CD4-positive, alpha-beta T cell treated with Interleukin-17A for 4 hours (primary cell): ENCODE measurements at regions not wholly inside any gene's neighbourhood (a gene's known extent, or its start where the extent isn't known, plus 50 kb on each side); places are given as distances from the start of the nearest gene placed in this dataset.

Experiments
- DNase-seq: peaks from one replicate; pipeline ENCODE4 v3.0.0-alpha.2; 2020; ENCODE audit warnings: mixed read lengths

DNA sequence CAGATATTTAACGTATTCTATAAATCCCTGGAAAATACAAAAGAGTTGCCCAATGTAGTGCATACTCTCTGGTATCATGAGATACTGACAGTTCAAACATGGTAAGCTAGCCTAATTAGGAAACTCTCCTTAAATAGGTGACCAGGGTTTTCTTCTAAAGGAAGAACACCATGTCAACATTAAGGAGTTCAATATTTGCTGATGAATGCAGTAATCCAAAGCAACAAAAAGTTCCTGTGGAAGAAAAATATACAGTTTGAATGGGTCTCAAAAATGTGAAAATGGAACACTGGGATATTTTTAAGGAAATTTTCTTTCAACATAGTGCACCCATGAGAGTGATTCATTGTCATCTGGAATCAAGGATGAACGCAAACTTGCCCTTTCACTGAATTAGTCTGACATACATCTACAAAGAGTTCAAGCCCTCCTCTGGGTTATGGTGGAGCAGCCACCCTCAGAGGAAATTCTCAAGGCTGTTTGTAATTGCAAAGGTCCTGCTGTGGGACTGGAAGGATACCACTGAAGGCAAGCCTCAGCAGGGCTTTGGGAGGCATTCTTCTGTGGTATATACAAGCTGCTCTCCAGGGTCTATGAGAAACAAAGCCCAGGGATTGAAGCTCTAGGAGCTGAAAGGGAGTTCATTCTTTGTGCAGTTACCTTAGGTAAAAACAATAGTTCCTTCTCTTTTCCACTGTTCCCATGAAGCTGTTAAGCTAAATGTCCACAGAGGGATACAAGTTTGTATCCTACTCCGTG is 700.3 kb downstream of the TUSC7 start:
- DNase-seq, result no peak

- DNase-seq, result no peak
Measured at GRCh38 chr3:117411971-117412370, 702.4 kb downstream of the TUSC7 start.

DNA sequence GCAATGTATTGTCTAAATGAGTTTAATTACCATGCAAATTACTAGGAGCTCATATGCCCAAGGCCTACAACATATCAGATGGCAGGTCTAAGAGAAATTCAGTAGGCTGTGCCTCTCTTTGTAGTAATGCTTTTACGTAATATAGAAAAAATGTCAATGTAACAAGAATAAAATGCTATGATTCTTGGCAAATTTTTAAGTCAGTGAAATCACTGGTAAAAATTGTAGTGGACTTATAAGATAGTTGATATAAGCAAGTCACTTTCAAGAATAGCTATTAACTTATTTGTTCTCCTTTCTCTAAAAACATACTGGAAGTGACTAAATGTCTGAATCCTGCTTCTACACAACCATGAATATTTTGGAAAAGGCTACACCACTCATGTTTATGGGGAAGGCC is 707.8 kb downstream of the TUSC7 start:
- DNase-seq, result no peak

GRCh38 chr3:117427081-117427480 is 717.5 kb downstream of the TUSC7 start:
- no peak for DNase-seq

DNA sequence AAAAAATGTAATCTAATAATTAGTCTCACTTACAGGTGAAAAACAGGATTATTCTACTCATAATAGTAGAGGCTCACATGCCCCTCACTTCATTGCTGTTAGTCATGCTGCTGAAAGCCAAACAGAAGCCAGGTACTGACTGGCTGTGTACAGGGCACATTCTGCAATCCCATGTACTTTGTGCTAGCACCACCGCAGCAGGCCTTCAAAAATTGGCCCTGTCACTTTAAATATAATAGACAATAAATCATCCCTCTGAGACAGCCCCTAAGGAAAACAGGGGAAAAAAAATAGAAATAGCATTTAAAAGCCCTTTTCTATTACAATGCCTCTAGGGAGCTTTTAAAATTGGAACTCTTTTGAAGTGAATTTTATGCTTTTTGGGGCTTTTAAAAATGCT is 723.8 kb downstream of the TUSC7 start:
- no peak for DNase-seq

- DNase-seq, result no peak
Measured at GRCh38 chr3:117434661-117435412, 725.3 kb downstream of the TUSC7 start.

DNA sequence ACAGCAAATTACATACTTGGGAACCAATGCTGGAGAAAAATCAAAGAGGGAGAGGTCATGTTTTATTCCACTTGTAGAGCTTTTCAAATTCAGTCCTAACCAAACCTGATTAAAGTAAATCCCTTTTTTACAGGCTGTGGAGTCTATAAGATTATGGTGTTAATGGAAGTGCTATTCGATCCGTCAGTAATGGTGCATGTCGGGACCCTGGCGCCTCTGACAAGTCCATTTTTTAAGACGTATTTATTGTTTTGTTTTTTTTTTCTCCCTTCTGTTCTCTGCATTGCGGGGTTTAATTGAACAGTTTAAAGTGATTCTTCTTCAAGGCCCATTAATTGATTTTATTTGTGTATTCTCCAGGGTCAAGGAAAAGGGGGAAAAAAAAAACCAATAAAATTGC is 725.9 kb downstream of the TUSC7 start:
- DNase-seq, result no peak

- no peak for DNase-seq
Measured at GRCh38 chr3:117439812-117440211, 730.2 kb downstream of the TUSC7 start.

GRCh38 chr3:117441851-117442250 is 732.3 kb downstream of the TUSC7 start:
- no peak for DNase-seq

DNA sequence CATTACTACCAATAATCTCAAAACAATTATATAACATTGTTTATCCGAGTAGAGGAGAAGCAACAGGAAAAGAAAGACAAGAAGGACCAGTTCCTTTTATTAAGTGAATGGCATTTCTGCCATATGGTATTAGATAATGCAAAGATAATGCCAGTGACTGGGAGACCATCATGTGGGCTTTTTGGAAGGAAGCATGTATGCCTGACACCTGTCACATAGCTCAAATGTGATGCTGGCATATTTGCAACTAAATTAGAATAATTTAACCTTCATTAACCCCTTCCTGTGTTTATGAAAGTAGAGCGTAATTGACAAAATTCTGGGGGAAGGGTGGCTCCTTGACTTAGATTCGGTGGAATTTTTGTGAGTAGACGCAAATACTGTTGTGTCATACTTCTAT is 733.0 kb downstream of the TUSC7 start:
- DNase-seq, result no peak

GRCh38 chr3:117443014-117443413 is 733.4 kb downstream of the TUSC7 start:
- DNase-seq, result no peak

DNA sequence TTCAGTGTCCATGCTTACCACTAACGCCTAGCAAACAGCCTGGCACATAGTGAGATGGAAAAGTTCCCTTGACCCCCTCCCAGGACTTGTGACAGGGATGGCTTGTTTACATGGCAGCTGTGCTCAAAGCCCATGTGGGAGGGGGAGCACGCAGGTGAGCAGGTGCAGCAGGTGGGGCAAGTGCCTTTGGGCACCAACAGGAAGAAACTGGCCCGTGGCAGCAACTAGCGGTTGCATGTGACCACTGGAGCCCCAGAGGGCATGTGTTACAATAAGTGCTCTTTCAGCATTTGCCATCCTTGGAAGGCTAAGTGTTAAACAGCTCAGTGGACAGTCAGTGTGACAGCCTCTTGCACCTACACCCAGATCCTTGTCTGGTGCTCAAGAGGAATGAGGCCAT is 734.6 kb downstream of the TUSC7 start:
- no peak for DNase-seq

GRCh38 chr3:117447419-117447818 is 737.8 kb downstream of the TUSC7 start:
- no peak for DNase-seq

- DNase-seq, result no peak
Measured at GRCh38 chr3:117450026-117450425, 740.4 kb downstream of the TUSC7 start.

GRCh38 chr3:117454254-117454653 is 744.7 kb downstream of the TUSC7 start:
- DNase-seq, result no peak

GRCh38 chr3:117454908-117455307 is 745.3 kb downstream of the TUSC7 start:
- DNase-seq, result no peak

GRCh38 chr3:117455782-117456181 is 746.2 kb downstream of the TUSC7 start:
- DNase-seq, result no peak

GRCh38 chr3:117463276-117464115 is 753.9 kb downstream of the TUSC7 start:
- no peak for DNase-seq

DNA sequence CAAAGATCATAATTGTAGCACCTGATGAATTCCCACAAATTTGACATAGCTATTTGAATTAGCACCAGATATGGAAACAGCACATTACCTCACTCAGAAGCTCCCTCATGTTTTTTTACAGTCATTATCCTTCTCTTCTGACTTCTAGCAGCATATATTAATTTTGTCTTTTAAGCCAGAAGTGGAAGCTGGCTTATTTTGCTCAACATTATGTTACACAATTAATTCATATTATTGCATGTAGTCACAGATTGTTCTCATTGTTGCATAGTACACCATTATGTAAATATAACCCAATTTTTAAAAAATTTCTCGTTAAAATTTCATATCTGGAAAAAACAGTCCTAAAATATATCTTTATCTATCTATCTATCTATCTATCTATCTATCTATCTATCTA is 762.3 kb downstream of the TUSC7 start:
- DNase-seq, result no peak

DNA sequence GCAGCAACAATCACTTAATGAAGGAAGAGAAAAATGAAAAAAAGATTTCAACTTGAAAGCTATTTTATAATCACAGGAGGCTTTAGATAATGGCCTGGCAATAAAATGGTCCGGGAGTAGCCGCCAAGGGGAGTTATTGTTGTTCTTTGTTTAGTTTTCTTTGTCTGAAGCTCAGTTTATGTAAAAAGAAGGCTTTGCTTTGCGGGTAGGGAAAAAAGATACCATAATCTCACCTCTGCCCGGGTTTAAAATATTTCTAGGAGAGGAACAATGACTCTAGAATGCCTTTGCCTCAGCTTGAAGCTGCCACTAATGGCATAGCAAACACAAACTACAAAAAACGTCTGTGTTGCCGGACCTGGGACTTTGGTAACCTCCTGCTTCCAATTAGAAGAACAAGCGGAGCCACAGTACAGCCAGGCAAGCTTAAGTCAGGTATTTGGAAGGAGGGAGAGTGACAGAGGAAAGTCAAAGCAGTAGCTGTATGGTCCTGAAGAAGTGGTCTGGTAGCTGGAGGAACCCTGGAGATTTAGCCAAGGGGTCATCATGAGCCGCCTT is 764.5 kb downstream of the TUSC7 start:
- DNase-seq, result no peak

DNA sequence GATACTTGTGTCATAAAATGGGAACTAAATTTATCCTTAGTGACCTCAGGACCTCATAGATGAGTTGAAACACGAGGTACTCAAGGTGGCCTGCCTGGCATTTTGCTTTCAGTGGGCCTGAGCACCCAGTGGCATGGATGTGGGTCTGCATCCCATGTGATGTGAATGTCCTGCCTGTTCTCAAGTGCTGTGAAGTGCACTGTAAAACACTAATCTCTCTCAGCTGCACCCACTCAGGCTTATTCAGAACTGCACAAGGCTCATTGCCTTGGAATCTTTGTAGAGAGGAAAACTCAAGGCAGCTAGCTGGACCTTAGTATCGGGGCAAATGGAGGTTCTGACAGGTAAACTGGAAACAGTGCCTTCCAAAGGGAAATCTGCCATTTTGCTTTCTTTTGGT is 767.0 kb downstream of the TUSC7 start:
- no peak for DNase-seq

GRCh38 chr3:117477214-117477755 is 767.7 kb downstream of the TUSC7 start:
- DNase-seq, result no peak

- DNase-seq, result no peak
Measured at GRCh38 chr3:117479095-117479494, 769.5 kb downstream of the TUSC7 start.
